NCI-H446 treated with DMSO at 0.1 percent for 48 hours (cell line): ENCODE measurements at regions not wholly inside any gene's neighbourhood (a gene's known extent, or its start where the extent isn't known, plus 50 kb on each side); places are given as distances from the start of the nearest gene placed in this dataset.
"Not testable (repeated sequence)": the region's sequence is repeated elsewhere in the genome, so short reads cannot be mapped to it uniquely, and the experiment has no call there.

ENCODE experiments used
- DNase-seq: peaks from one replicate; lab custom pipeline; 2025; lab: John Stamatoyannopoulos, UW

- no peak for DNase-seq
These were observed 141.4 kb downstream of the KCNRG start for GRCh38 chr13:50156561-50157127.

- no peak for DNase-seq
These were observed 143.3 kb downstream of the KCNRG start for GRCh38 chr13:50158385-50159165.

- DNase-seq: no peak
These were observed 144.4 kb downstream of the KCNRG start for GRCh38 chr13:50159607-50160006.

- no peak for DNase-seq
These were observed 145.8 kb downstream of the KCNRG start for GRCh38 chr13:50161052-50161451.

- no peak for DNase-seq
These were observed 146.8 kb downstream of the KCNRG start for GRCh38 chr13:50162001-50162400.

GRCh38 chr13:50162567-50162966 is 147.3 kb downstream of the KCNRG start:
- no peak for DNase-seq

- no peak for DNase-seq
These were observed 152.1 kb downstream of the KCNRG start for GRCh38 chr13:50167224-50167947.

GRCh38 chr13:50167967-50168366 is 152.7 kb downstream of the KCNRG start:
- no peak for DNase-seq

GRCh38 chr13:50168786-50169185 is 153.5 kb downstream of the KCNRG start:
- DNase-seq: no peak

- DNase-seq: peak; percentile 13
These were observed 155.3 kb downstream of the KCNRG start for GRCh38 chr13:50170447-50171037.

GRCh38 chr13:50171590-50172282 is 156.5 kb downstream of the KCNRG start:
- DNase-seq: no peak

GRCh38 chr13:50173045-50173444 is 157.8 kb downstream of the KCNRG start:
- DNase-seq: not testable (repeated sequence)

GRCh38 chr13:50174630-50175029 is 159.4 kb downstream of the KCNRG start:
- no peak for DNase-seq

GRCh38 chr13:50179977-50180376 is 164.7 kb downstream of the KCNRG start:
- no peak for DNase-seq

GRCh38 chr13:50185769-50186763 is 170.8 kb downstream of the KCNRG start:
- not testable (repeated sequence) for DNase-seq

- no peak for DNase-seq
These were observed 172.2 kb downstream of the KCNRG start for GRCh38 chr13:50187352-50188029.

GRCh38 chr13:50188696-50189095 is 173.5 kb downstream of the KCNRG start:
- no peak for DNase-seq

GRCh38 chr13:50189450-50189849 is 174.2 kb downstream of the KCNRG start:
- no peak for DNase-seq

- DNase-seq: no peak
These were observed 175.8 kb downstream of the KCNRG start for GRCh38 chr13:50191004-50191403.

GRCh38 chr13:50192272-50192813 is 177.1 kb downstream of the KCNRG start:
- DNase-seq: no peak
